CD14-positive monocyte (primary cell): ENCODE measurements at regions not wholly inside any gene's neighbourhood (a gene's known extent, or its start where the extent isn't known, plus 50 kb on each side); places are given as distances from the start of the nearest gene placed in this dataset.

Experiments used
- DNase-seq, 3 donors: peaks; one replicate each; pipeline ENCODE4 v3.0.0-alpha.2; 2011 to 2022
- H2AFZ ChIP-seq: 2 replicates; pipeline ENCODE4 v1.6.0; 2012; ENCODE audit warnings: mild to moderate bottlenecking, low read depth, low read length, inconsistent platforms; ENCODE audit not compliant: insufficient read depth, poor library complexity, severe bottlenecking
- H3K27ac ChIP-seq, 2 donors: 1 replicate in 1 of 2; 2 replicates in 1 of 2; pipeline ENCODE4 v1.5.1; 2012 to 2013; ENCODE audit warnings: low read length in 2 of 2, control low read depth in 1 of 2, inconsistent platforms in 1 of 2, low read depth in 1 of 2, mild to moderate bottlenecking in 1 of 2
- H3K27me3 ChIP-seq, 2 donors: one replicate each; pipeline versions ENCODE4 v1.6.0 to v1.6.1; 2011 to 2013; ENCODE audit warnings: low read length in 2 of 2; ENCODE audit not compliant: control insufficient read depth in 2 of 2, insufficient read depth in 2 of 2
- H3K36me3 ChIP-seq, 2 donors: replicated peaks in 1 of 2; 1 replicate in 1 of 2; 2 replicates in 1 of 2; pipeline versions ENCODE4 v1.5.1 to v1.6.1; 2012 to 2013; ENCODE audit warnings: low read length in 2 of 2, control low read depth in 1 of 2, inconsistent platforms in 1 of 2, mild to moderate bottlenecking in 1 of 2; ENCODE audit not compliant: insufficient read depth in 2 of 2, control insufficient read depth in 1 of 2
- H3K4me1 ChIP-seq, 2 donors: 1 replicate in 1 of 2; 2 replicates in 1 of 2; pipeline versions ENCODE4 v1.5.1 to v1.6.1; 2012 to 2013; ENCODE audit warnings: low read length in 2 of 2, control low read depth in 1 of 2, inconsistent platforms in 1 of 2, mild to moderate bottlenecking in 1 of 2, moderate library complexity in 1 of 2; ENCODE audit not compliant: insufficient read depth in 2 of 2, control insufficient read depth in 1 of 2
- H3K4me2 ChIP-seq: replicated peaks from 2 replicates; pipeline ENCODE3; 2012; ENCODE audit warnings: low read length, moderate library complexity, mild to moderate bottlenecking; ENCODE audit not compliant: poor library complexity, severe bottlenecking; ENCODE audit errors: extremely low read depth
- H3K4me3 ChIP-seq, 3 experiments: fragments of 200-600 bp in 1 of 3; sonication (generic) in 1 of 3; replicated peaks in 1 of 3; 1 replicate in 2 of 3; 2 replicates in 1 of 3; pipeline ENCODE4 v1.5.1; 2011 to 2013; ENCODE audit warnings: low read length in 3 of 3, mild to moderate bottlenecking in 3 of 3, control low read depth in 2 of 3, low read depth in 2 of 3, inconsistent platforms in 1 of 3, moderate library complexity in 1 of 3
- H3K79me2 ChIP-seq: 2 replicates; pipeline ENCODE4 v1.6.0; 2012; ENCODE audit warnings: mild to moderate bottlenecking, control low read depth, inconsistent platforms, low read length, moderate library complexity; ENCODE audit not compliant: insufficient read depth
- H3K9ac ChIP-seq: 2 replicates; pipeline ENCODE4 v1.6.0; 2017; ENCODE audit warnings: low read length, mild to moderate bottlenecking; ENCODE audit not compliant: insufficient read depth, poor library complexity, severe bottlenecking
- H3K9me3 ChIP-seq, 2 donors: replicated peaks in 1 of 2; 1 replicate in 1 of 2; 2 replicates in 1 of 2; pipeline versions ENCODE4 v1.5.1 to v1.6.1; 2012 to 2013; ENCODE audit warnings: low read length in 2 of 2, control low read depth in 1 of 2; ENCODE audit not compliant: control insufficient read depth in 1 of 2, insufficient read depth in 1 of 2
- H4K20me1 ChIP-seq: 2 replicates; pipeline ENCODE4 v1.6.0; 2012; ENCODE audit warnings: mild to moderate bottlenecking, low read length, control low read depth, moderate library complexity; ENCODE audit not compliant: insufficient read depth
- H3K27ac Mint-ChIP-seq, 7 donors: one replicate each; pipeline ENCODE4 v1.8.0; 2020; ENCODE audit warnings: mild to moderate bottlenecking in 7 of 7, mixed read lengths in 7 of 7, moderate library complexity in 6 of 7, inconsistent platforms in 2 of 7
- H3K27me3 Mint-ChIP-seq, 3 donors: one replicate each; pipeline ENCODE4 v1.8.0; 2021 to 2022; ENCODE audit warnings: low read depth in 3 of 3, mild to moderate bottlenecking in 3 of 3, mixed read lengths in 3 of 3, moderate library complexity in 3 of 3, inconsistent platforms in 1 of 3
- H3K36me3 Mint-ChIP-seq, 2 donors: one replicate each; pipeline ENCODE4 v1.8.0; 2020; ENCODE audit warnings: mixed read lengths in 2 of 2, inconsistent platforms in 1 of 2, mild to moderate bottlenecking in 1 of 2
- H3K4me1 Mint-ChIP-seq: one replicate; pipeline ENCODE4 v1.8.0; 2020; ENCODE audit warnings: mild to moderate bottlenecking, mixed read lengths
- H3K4me3 Mint-ChIP-seq, 2 donors: one replicate each; pipeline ENCODE4 v1.8.0; 2020; ENCODE audit warnings: mild to moderate bottlenecking in 2 of 2, mixed read lengths in 2 of 2, moderate library complexity in 1 of 2
- H3K9me3 Mint-ChIP-seq, 7 donors: one replicate each; pipeline ENCODE4 v1.8.0; 2020 to 2022; ENCODE audit warnings: mixed read lengths in 7 of 7, mild to moderate bottlenecking in 6 of 7, moderate library complexity in 6 of 7, inconsistent platforms in 2 of 7
- CTCF ChIP-seq: fragments of 200-600 bp; IDR thresholded peaks from one replicate; pipeline ENCODE4 v1.8.0; 2022; ENCODE audit warnings: antibody characterized with exemption, mild to moderate bottlenecking
- WGBS: methylation state at CpG from one replicate; pipeline ENCODE4 v1.1.5; 2013; ENCODE audit warnings: missing lambda C conversion rate; ENCODE audit not compliant: insufficient coverage; 5-methylcytosine and 5-hydroxymethylcytosine counted together
- intact Hi-C, 2 donors: fragments of 100-400 bp; cut with micrococcal nuclease; formaldehyde crosslinking; loops; one replicate each; pipeline versions ENCODE4 v1.15.0 to v1.15.1; 2023

GRCh38 chr2:157191186-157191585 is 66.3 kb upstream of the GALNT5 start:
- Mint-ChIP-seq H3K27ac (peak overlapping the region in 1 of 7 donors; percentile 79), H3K4me1 (peaks cover 12% of the 10 kb centered on the region), H3K36me3 (no peaks in the 10 kb centered on the region), H3K4me3 (no peak overlapping the region), H3K9me3 (peaks cover 0 to 2% (median 0%) of the 10 kb centered on the region in 7 donors), H3K27me3 (peaks cover 0 to 1% (median 0%) of the 10 kb centered on the region in 3 donors)
- H3K79me2 ChIP-seq: no peaks in the 10 kb centered on the region
- no peak for DNase-seq
- intact Hi-C loops: loop anchor here in 1 of 2 donors (10.0 kb wide), 1 partner anchor 1816 kb away; no protein-coding TSS in a partner anchor
- no peaks in the 10 kb centered on the region for H4K20me1 ChIP-seq
- H3K36me3 ChIP-seq: no peaks in the 10 kb centered on the region
- H3K9me3 ChIP-seq: no peaks in the 10 kb centered on the region
- no peaks in the 10 kb centered on the region for H3K27me3 ChIP-seq
- no peak for TF ChIP-seq CTCF
- H3K4me3 ChIP-seq: no peak overlapping the region
- H3K27ac ChIP-seq: no peak overlapping the region
- no peak overlapping the region for H3K4me2 ChIP-seq
- no peaks in the 10 kb centered on the region for H3K4me1 ChIP-seq
- no peak overlapping the region for H3K9ac ChIP-seq
- no peak overlapping the region for H2AFZ ChIP-seq
- WGBS: 100% methylated on average over 1 of the region's 2 CpGs

GRCh38 chr2:157192445-157193423 is 64.8 kb upstream of the GALNT5 start:
- Histone ChIP-seq H3K79me2 (no peaks in the 10 kb centered on the region), H3K27ac (no peak overlapping the region), H3K4me1 (no peaks in the 10 kb centered on the region), H4K20me1 (no peaks in the 10 kb centered on the region), H3K4me3 (no peak overlapping the region), H2AFZ (peak overlapping the region; percentile 36), H3K9ac (no peak overlapping the region), H3K4me2 (no peak overlapping the region), H3K36me3 (no peaks in the 10 kb centered on the region), H3K27me3 (no peaks in the 10 kb centered on the region), H3K9me3 (no peaks in the 10 kb centered on the region)
- Mint-ChIP-seq H3K9me3 (no peaks in the 10 kb centered on the region), H3K4me1 (peaks cover 12% of the 10 kb centered on the region), H3K27ac (no peak overlapping the region), H3K36me3 (no peaks in the 10 kb centered on the region), H3K27me3 (peaks cover 1 to 3% (median 2%) of the 10 kb centered on the region in 3 donors), H3K4me3 (no peak overlapping the region)
- WGBS: 100% methylated on average over 1 of the region's 8 CpGs
- intact Hi-C loops: loop anchor here in 1 of 2 donors (10.0 kb wide), 1 partner anchor 1818 kb away; no protein-coding TSS in a partner anchor
- no peak for DNase-seq
- TF ChIP-seq CTCF: no peak
